ENCODE measurements at regions not wholly inside any gene's neighbourhood (a gene's known extent, or its start where the extent isn't known, plus 50 kb on each side); places are given as distances from the start of the nearest gene placed in this dataset.
"Not testable (repeated sequence)": the region's sequence is repeated elsewhere in the genome, so short reads cannot be mapped to it uniquely, and the experiment has no call there.

DNA sequence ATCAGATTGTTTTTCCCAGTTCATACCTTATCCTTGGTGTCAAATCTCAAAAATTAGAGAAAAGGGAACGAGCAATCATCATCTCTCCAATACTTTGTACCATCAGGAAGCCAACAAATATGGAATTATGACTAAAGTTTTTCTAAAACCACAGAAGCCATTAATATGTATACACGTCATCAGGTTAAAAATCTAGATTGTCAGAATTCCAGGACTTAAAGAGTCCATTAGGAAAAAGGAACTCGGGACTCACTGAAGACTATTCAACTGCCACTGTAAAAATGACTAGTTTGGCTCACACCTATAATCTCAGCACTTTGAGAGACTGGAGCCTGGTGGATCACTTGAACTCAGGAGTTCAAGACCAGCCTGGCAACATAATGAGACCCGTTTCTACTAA, 344.4 kb upstream of the LRRC4C start:
- H3K9ac ChIP-seq (ENCODE audit: extremely low read depth, low read length, poor library complexity, severe bottlenecking), result no peak overlapping the region
- H3K9me3 ChIP-seq (ENCODE audit: control insufficient read depth, low read length), result no peaks in the 10 kb centered on the region
- WGBS, 2 experiments (ENCODE audit: insufficient coverage in 1 of 2, insufficient read length in 1 of 2), result 62 to 83% methylated on average over 2 to 4 of the region's 4 CpGs
- H3K27me3 ChIP-seq (ENCODE audit: control insufficient read depth, insufficient read depth, low read length, poor library complexity, severe bottlenecking), result no peaks in the 10 kb centered on the region
- no peak overlapping the region for H3K4me3 ChIP-seq (ENCODE audit: low read length)
- H3K27me3 Mint-ChIP-seq (ENCODE audit: insufficient read depth), result no peaks in the 10 kb centered on the region
- H3K4me1 Mint-ChIP-seq, result no peaks in the 10 kb centered on the region
- peaks cover 7% of the 10 kb centered on the region for H3K9me3 Mint-ChIP-seq
- no peaks in the 10 kb centered on the region for H3K4me1 ChIP-seq (ENCODE audit: control insufficient read depth, insufficient read depth, low read length)
- H3K4me3 Mint-ChIP-seq, result no peak overlapping the region
- TF ChIP-seq, protein P1, sequence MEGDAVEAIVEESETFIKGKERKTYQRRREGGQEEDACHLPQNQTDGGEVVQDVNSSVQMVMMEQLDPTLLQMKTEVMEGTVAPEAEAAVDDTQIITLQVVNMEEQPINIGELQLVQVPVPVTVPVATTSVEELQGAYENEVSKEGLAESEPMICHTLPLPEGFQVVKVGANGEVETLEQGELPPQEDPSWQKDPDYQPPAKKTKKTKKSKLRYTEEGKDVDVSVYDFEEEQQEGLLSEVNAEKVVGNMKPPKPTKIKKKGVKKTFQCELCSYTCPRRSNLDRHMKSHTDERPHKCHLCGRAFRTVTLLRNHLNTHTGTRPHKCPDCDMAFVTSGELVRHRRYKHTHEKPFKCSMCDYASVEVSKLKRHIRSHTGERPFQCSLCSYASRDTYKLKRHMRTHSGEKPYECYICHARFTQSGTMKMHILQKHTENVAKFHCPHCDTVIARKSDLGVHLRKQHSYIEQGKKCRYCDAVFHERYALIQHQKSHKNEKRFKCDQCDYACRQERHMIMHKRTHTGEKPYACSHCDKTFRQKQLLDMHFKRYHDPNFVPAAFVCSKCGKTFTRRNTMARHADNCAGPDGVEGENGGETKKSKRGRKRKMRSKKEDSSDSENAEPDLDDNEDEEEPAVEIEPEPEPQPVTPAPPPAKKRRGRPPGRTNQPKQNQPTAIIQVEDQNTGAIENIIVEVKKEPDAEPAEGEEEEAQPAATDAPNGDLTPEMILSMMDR (conservative IDR thresholded peaks at IDR 0.05), result no peak
- H3K27ac ChIP-seq (ENCODE audit: low read depth, low read length), result no peak overlapping the region
- no peaks in the 10 kb centered on the region for H3K36me3 ChIP-seq (ENCODE audit: control insufficient read depth, insufficient read depth, low read length)
- no peak for DNase-seq
- peaks cover 2% of the 10 kb centered on the region for H3K36me3 Mint-ChIP-seq (ENCODE audit: low read depth)
- H3K27ac Mint-ChIP-seq, result no peak overlapping the region

DNA sequence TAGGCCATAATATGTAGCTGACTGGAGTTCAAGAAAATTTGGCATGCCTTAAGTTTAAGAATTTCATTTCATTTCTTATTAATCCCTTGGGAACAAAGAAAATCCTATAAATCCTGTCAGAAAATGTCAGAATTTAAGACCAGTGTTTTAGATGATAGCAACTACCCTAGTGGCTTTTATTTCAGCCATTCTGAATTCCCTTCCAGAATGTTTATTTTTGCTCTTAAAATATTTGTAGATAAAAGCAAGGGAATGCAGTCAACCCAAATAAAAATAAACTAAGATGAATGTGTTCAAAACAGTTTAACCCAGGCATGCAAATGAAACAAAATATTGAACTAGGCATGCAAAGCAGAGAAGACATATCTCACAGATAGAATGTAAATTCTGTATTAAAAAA, 356.9 kb upstream of the LRRC4C start:
- Mint-ChIP-seq H3K27me3 (ENCODE audit: insufficient read depth) (no peaks in the 10 kb centered on the region), H3K36me3 (ENCODE audit: low read depth) (peaks cover 3% of the 10 kb centered on the region), H3K27ac (no peak overlapping the region), H3K9me3 (peaks cover 20% of the 10 kb centered on the region), H3K4me1 (no peaks in the 10 kb centered on the region), H3K4me3 (no peak overlapping the region)
- TF ChIP-seq, protein P1 (conservative IDR thresholded peaks at IDR 0.05), result no peak
- Histone ChIP-seq H3K27me3 (ENCODE audit: control insufficient read depth, insufficient read depth, low read length, poor library complexity, severe bottlenecking) (no peaks in the 10 kb centered on the region), H3K4me3 (ENCODE audit: low read length) (no peak overlapping the region), H3K9me3 (ENCODE audit: control insufficient read depth, low read length) (peaks cover 23% of the 10 kb centered on the region), H3K9ac (ENCODE audit: extremely low read depth, low read length, poor library complexity, severe bottlenecking) (no peak overlapping the region), H3K27ac (ENCODE audit: low read depth, low read length) (no peak overlapping the region), H3K36me3 (ENCODE audit: control insufficient read depth, insufficient read depth, low read length) (no peaks in the 10 kb centered on the region), H3K4me1 (ENCODE audit: control insufficient read depth, insufficient read depth, low read length) (no peaks in the 10 kb centered on the region)
- DNase-seq, result no peak

DNA sequence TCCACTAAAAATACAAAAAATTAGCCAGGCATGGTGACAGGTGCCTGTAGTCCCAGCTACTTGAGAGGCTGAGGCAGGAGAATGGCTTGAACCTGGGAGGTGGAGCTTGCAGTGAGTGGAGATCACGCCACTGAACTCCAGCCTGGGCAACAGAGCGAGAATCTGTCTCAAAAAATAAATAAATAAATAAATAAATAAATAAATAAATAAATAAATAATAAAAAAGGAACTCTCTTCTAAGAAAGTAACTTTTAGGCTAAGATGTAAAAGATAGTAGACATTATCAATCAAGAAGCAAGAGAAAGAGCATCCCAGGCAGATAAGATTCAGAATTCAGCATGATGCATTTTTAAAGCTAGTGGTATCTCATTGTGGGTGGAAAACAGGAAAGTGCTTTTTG, 364.8 kb upstream of the LRRC4C start:
- H3K36me3 Mint-ChIP-seq (ENCODE audit: low read depth); H3K4me3 ChIP-seq (ENCODE audit: low read length); H3K9ac ChIP-seq (ENCODE audit: extremely low read depth, low read length, poor library complexity, severe bottlenecking); H3K27ac ChIP-seq (ENCODE audit: low read depth, low read length); H3K36me3 ChIP-seq (ENCODE audit: control insufficient read depth, insufficient read depth, low read length); H3K4me1 Mint-ChIP-seq; H3K27ac Mint-ChIP-seq; H3K4me3 Mint-ChIP-seq; H3K9me3 Mint-ChIP-seq; H3K4me1 ChIP-seq (ENCODE audit: control insufficient read depth, insufficient read depth, low read length); H3K9me3 ChIP-seq (ENCODE audit: control insufficient read depth, low read length); DNase-seq; H3K27me3 Mint-ChIP-seq (ENCODE audit: insufficient read depth); H3K27me3 ChIP-seq (ENCODE audit: control insufficient read depth, insufficient read depth, low read length, poor library complexity, severe bottlenecking): not testable (repeated sequence)
- 80% methylated on average over 1 of the region's 2 CpGs; no CpG with 5 or more reads in 1 of the 2 experiments for WGBS, 2 experiments (ENCODE audit: insufficient coverage in 1 of 2, insufficient read length in 1 of 2)

DNA sequence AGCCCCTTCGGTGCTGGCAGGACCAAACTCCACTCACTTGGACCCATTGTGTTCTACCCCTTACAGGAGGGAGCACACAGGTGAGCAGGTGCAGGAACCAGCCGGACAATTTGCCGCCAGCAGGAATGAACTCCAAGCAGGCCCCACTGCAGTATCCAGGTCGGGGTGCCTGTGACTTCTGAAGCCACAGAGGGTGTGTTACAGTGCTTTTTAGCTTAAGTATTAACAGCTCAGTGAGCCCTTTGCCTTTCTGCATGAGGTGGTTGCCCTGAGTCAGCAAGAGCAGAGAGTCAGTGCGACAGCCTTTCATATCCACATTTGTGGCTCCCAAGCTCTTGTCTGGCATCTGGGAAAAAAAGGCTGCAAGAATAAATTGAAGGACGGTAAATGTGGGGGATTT, 366.6 kb upstream of the LRRC4C start:
- TF ChIP-seq, protein P1 (conservative IDR thresholded peaks at IDR 0.05), result no peak
- Mint-ChIP-seq H3K4me3 (no peak overlapping the region), H3K36me3 (ENCODE audit: low read depth) (no peaks in the 10 kb centered on the region), H3K9me3 (no peaks in the 10 kb centered on the region), H3K27me3 (ENCODE audit: insufficient read depth) (no peaks in the 10 kb centered on the region), H3K27ac (no peak overlapping the region), H3K4me1 (no peaks in the 10 kb centered on the region)
- Histone ChIP-seq H3K27me3 (ENCODE audit: control insufficient read depth, insufficient read depth, low read length, poor library complexity, severe bottlenecking) (no peaks in the 10 kb centered on the region), H3K4me1 (ENCODE audit: control insufficient read depth, insufficient read depth, low read length) (no peaks in the 10 kb centered on the region), H3K9me3 (ENCODE audit: control insufficient read depth, low read length) (no peaks in the 10 kb centered on the region), H3K4me3 (ENCODE audit: low read length) (no peak overlapping the region), H3K9ac (ENCODE audit: extremely low read depth, low read length, poor library complexity, severe bottlenecking) (no peak overlapping the region), H3K27ac (ENCODE audit: low read depth, low read length) (no peak overlapping the region), H3K36me3 (ENCODE audit: control insufficient read depth, insufficient read depth, low read length) (no peaks in the 10 kb centered on the region)
- DNase-seq, result no peak
- 83 to 100% methylated on average over 2 to 6 of the region's 6 CpGs for WGBS, 2 experiments (ENCODE audit: insufficient coverage in 1 of 2, insufficient read length in 1 of 2)
